H1 (cell line): ENCODE measurements at regions not wholly inside any gene's neighbourhood (a gene's known extent, or its start where the extent isn't known, plus 50 kb on each side); places are given as distances from the start of the nearest gene placed in this dataset.

Experiments
- CHD7 ChIP-seq: fragments of 300-600 bp; sonication (generic); IDR thresholded peaks from 2 replicates; pipeline ENCODE4 v1.7.1; 2012; ENCODE audit warnings: low read length, moderate library complexity, mild to moderate bottlenecking, inconsistent platforms; ENCODE audit not compliant: insufficient replicate concordance

DNA sequence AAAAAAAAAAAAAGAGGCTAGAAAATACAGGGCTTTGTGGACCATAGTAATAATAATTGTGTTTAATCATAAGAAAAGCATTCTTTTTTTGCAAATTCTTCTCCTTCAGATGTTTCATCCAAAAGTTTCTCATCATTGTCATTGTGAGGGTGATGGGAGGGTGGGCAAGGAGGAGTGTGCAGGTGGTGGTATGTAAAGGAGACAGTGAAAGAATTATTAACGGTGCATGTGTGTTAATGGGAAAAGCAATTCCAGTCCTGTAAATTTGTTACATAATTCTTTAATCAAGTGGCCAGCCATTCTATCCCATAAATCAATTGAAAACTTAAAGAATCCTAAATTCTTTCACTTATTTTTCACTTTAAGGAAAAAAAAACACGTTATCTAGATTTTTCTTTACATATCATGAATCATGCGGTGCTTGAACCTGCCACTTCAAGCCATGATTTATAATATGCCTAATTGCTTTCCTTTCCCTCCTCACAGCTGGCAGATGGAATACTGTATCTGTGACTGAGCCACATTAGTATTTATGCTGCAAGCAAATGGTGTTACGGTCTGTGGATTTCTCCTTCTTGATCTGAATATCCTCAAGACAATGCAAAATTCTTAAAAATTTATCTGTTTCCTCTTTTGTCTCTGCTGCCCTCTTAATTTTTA is 318.5 kb downstream of the JRKL start (continued):
- TF ChIP-seq CHD7 = no peak
